ENCODE measurements at regions not wholly inside any gene's neighbourhood (a gene's known extent, or its start where the extent isn't known, plus 50 kb on each side); places are given as distances from the start of the nearest gene placed in this dataset.

- no peak for DNase-seq (ENCODE audit: low spot score)
- Mint-ChIP-seq H3K4me1 (ENCODE audit: low read depth) (no peaks in the 10 kb centered on the region), H3K4me3 (ENCODE audit: unreplicated experiment) (no peak overlapping the region), H3K27ac (ENCODE audit: unreplicated experiment) (no peak overlapping the region), H3K36me3 (ENCODE audit: low read depth) (peaks cover 4% of the 10 kb centered on the region), H3K9me3 (ENCODE audit: low read depth) (peaks cover 31% of the 10 kb centered on the region), H3K27me3 (ENCODE audit: low read depth) (peaks cover 2% of the 10 kb centered on the region)
- no peak for TF ChIP-seq CTCF (IDR thresholded peaks at IDR 0.05)
Measured at GRCh38 chr2:100682536-100682935, 119.7 kb downstream of the PDCL3 start.

GRCh38 chr2:100683231-100683630 lies 120.4 kb downstream of the PDCL3 start:
- no peak overlapping the region for H3K4me3 Mint-ChIP-seq (ENCODE audit: unreplicated experiment)
- no peak for TF ChIP-seq CTCF (IDR thresholded peaks at IDR 0.05)

GRCh38 chr2:100691846-100692245 lies 128.1 kb upstream of the NPAS2 start:
- H3K4me3 Mint-ChIP-seq (ENCODE audit: unreplicated experiment): no peak overlapping the region
- H3K9me3 Mint-ChIP-seq (ENCODE audit: low read depth): peaks cover 34% of the 10 kb centered on the region
- peaks cover 2% of the 10 kb centered on the region for H3K27me3 Mint-ChIP-seq (ENCODE audit: low read depth)
- H3K36me3 Mint-ChIP-seq (ENCODE audit: low read depth): peaks cover 5% of the 10 kb centered on the region
- no peak overlapping the region for H3K27ac Mint-ChIP-seq (ENCODE audit: unreplicated experiment)
- DNase-seq (ENCODE audit: low spot score): no peak
- no peak for TF ChIP-seq CTCF (IDR thresholded peaks at IDR 0.05)
- peaks cover 3% of the 10 kb centered on the region for H3K4me1 Mint-ChIP-seq (ENCODE audit: low read depth)

More at GRCh38 chr2:100683231-100683630, 120.4 kb downstream of the PDCL3 start:
- H3K36me3 Mint-ChIP-seq (ENCODE audit: low read depth): peaks cover 4% of the 10 kb centered on the region
- H3K4me1 Mint-ChIP-seq (ENCODE audit: low read depth): no peaks in the 10 kb centered on the region
- DNase-seq (ENCODE audit: low spot score): no peak
- H3K27ac Mint-ChIP-seq (ENCODE audit: unreplicated experiment): peak overlapping the region; percentile 28
- H3K9me3 Mint-ChIP-seq (ENCODE audit: low read depth): peaks cover 38% of the 10 kb centered on the region
- peaks cover 2% of the 10 kb centered on the region for H3K27me3 Mint-ChIP-seq (ENCODE audit: low read depth)

GRCh38 chr2:100692381-100692780 lies 127.6 kb upstream of the NPAS2 start:
- Mint-ChIP-seq H3K27me3 (ENCODE audit: low read depth) (peaks cover 2% of the 10 kb centered on the region), H3K9me3 (ENCODE audit: low read depth) (peaks cover 31% of the 10 kb centered on the region), H3K27ac (ENCODE audit: unreplicated experiment) (no peak overlapping the region), H3K36me3 (ENCODE audit: low read depth) (peaks cover 5% of the 10 kb centered on the region), H3K4me1 (ENCODE audit: low read depth) (peaks cover 3% of the 10 kb centered on the region), H3K4me3 (ENCODE audit: unreplicated experiment) (no peak overlapping the region)
- no peak for TF ChIP-seq CTCF (IDR thresholded peaks at IDR 0.05)
- no peak for DNase-seq (ENCODE audit: low spot score)

GRCh38 chr2:100692906-100693305 lies 127.0 kb upstream of the NPAS2 start:
- Mint-ChIP-seq H3K36me3 (ENCODE audit: low read depth) (peaks cover 5% of the 10 kb centered on the region), H3K27me3 (ENCODE audit: low read depth) (peaks cover 2% of the 10 kb centered on the region), H3K9me3 (ENCODE audit: low read depth) (peaks cover 29% of the 10 kb centered on the region), H3K4me1 (ENCODE audit: low read depth) (peaks cover 3% of the 10 kb centered on the region), H3K27ac (ENCODE audit: unreplicated experiment) (no peak overlapping the region), H3K4me3 (ENCODE audit: unreplicated experiment) (no peak overlapping the region)
- no peak for DNase-seq (ENCODE audit: low spot score)
- no peak for TF ChIP-seq CTCF (IDR thresholded peaks at IDR 0.05)
